GM12874 (cell line): ENCODE measurements at regions not wholly inside any gene's neighbourhood (a gene's known extent, or its start where the extent isn't known, plus 50 kb on each side); places are given as distances from the start of the nearest gene placed in this dataset.

ENCODE experiments used
- CTCF ChIP-seq: IDR thresholded peaks from 2 replicates; pipeline ENCODE4 v1.5.1; 2011; ENCODE audit warnings: low read depth, mild to moderate bottlenecking, control low read depth, low read length, moderate library complexity; ENCODE audit not compliant: insufficient read depth

- TF ChIP-seq CTCF: no peak
Measured at GRCh38 chr2:71772510-71773172, 319.3 kb downstream of the DYSF start.

GRCh38 chr2:71767663-71768062, 314.3 kb downstream of the DYSF start:
- no peak for TF ChIP-seq CTCF

DNA sequence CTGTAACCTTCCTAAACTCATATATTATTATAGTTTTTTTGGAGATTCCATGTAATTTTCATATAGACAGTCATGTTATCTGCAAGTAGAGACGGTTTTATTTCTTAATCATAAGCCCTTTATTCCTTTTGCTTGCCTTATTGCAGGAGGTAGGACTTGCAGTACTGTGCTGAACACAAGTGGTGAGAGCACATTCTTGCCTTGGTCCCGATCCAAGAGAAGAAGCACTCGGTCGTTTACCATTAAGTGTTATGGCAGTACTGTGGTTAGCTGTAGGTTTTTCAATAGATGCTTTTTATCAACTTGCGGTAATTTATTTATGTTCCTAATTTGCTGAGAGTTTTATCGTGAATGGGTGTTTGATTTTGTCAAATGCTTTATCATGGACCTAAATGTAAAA, 305.7 kb downstream of the DYSF start:
- TF ChIP-seq CTCF: no peak

GRCh38 chr2:71757351-71757750, 304.0 kb downstream of the DYSF start:
- no peak for TF ChIP-seq CTCF

DNA sequence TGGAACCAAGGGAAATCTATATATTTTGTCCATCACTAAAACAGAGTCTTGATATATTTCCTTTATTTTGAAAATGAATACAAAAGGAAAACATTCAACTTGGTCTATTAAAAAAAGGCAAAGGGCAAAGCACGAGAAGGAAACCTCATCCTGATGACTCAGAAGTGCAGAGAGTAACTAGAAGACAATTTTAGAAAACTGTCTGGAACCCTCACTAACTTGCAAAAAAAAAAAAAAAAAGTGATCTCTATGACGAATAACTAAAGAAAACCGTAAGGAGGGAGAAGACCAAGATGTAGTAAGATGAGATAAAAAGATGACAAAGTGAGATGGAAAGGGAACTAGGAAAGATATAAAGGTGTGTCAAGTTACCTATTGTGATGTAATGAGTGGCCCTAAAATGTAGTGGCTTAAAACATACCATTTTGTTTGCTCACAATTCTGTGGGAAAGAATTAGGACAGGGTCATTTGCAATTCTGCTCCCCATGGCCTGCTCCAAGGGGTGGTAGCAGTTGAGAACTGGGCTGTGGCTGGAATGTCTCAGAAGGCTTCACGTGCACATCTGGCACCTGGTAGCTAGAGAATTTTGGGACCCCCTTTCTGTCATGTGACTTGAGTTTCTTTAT, 303.0 kb downstream of the DYSF start:
- no peak for TF ChIP-seq CTCF

DNA sequence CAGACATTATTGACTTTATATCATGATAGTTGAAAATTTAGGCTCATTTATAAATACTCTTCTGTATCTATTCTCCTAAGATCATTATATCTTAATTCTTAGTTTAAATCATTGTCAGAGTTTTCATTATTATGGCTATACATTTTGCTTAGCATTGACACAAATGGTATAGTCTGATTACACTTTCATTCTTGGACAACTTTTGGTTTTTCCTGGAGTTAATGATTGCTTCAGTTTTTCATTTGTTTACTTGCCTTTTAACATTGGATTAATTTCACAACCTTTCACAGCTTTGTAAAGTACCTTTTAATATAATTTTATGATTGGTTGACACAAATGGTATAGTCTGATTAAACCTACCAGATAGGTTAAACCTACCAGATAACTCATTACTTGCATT, 298.2 kb downstream of the DYSF start:
- TF ChIP-seq CTCF: no peak

DNA sequence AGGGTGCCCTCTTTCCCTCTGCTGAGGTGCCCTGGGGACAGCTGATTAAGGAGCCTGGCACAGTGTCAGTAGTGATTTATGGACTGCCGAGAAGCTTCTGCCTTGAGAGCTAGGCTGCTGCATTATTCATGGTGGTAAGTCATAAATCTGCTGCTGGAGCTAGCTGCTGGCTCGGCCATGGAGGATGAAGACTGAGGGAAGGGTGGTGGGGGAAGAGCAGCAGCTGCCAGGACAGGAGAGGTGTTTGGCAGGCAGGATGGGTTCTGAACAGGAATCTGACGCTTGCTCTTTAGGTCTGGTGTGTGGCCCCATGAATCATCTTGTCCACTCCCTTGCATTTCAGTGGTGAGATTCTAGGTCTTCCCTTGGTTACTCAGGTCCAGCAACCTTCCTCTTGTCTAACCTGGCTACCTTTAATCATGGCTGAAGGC, 296.3 kb downstream of the DYSF start:
- no peak for TF ChIP-seq CTCF
